HTR-8/SVneo (cell line): ENCODE measurements at regions not wholly inside any gene's neighbourhood (a gene's known extent, or its start where the extent isn't known, plus 50 kb on each side); places are given as distances from the start of the nearest gene placed in this dataset.

ENCODE experiments used
- DNase-seq: peaks from one replicate; pipeline ENCODE4 v3.0.0; 2011; ENCODE audit warnings: low spot score, mixed read lengths; ENCODE audit not compliant: insufficient read length
- FAIRE-seq: peaks from 2 replicates; lab custom pipeline; 2011; peaks lifted over from hg19 to GRCh38; lab: Jason Lieb, UNC

GRCh38 chr2:236671896-236672562, 102.4 kb downstream of the ACKR3 start:
- DNase-seq (no peak), FAIRE-seq (no peak)

DNA sequence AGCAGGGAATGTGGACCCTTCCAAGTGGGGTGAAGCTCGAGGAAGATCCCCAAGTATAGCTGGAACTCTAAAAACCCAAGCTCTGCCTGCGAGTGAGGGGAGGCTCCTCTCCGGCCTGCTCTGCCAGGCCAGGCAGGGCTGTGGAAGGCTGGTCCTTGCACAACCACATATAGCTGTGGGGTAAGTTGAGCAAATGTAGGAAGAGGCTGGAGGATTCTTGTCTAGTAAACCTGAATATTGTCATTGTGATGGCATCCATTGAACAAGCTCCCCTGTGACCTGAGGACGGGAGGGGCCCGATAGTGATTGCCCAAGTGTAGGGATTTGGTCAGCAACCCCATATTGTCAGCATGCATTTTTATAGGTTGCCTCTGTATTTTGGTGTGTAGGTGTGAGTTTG, 103.0 kb downstream of the ACKR3 start:
- DNase-seq (no peak), FAIRE-seq (no peak)

DNA sequence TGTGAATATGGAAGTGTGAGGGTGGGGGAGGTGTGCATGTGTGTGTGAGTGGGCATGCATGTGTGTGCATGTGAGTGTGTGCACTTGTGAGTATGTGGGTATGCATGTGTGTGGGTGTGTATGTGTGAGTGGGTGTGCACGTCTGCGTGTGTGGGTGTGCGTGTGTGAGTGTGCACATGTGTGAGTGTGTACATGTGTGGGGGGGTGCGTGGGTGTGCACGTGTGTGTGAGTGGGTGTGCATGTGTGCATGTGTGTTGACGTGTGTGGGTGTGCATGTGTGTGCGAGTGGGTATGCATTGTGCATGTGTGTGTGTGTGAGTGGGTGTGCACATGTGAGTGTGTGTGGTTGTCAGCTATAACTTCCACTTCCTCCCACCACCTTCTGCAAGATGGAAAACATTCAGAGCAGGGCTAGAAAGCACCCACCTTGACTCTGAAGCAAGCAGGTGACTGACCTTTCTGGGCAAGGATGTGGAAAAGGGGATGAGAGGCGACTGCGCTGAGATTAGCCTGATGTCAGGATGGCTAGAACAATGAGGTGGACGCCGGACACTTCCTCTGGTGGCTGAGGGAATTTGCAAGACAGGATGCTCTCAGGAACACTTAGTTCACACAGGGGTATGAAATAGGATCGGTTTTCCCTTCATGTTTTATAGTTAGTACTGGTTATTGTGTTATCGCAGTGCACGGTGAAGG, 103.6 kb downstream of the ACKR3 start:
- no peak for DNase-seq
- peak; percentile 96 for FAIRE-seq

DNA sequence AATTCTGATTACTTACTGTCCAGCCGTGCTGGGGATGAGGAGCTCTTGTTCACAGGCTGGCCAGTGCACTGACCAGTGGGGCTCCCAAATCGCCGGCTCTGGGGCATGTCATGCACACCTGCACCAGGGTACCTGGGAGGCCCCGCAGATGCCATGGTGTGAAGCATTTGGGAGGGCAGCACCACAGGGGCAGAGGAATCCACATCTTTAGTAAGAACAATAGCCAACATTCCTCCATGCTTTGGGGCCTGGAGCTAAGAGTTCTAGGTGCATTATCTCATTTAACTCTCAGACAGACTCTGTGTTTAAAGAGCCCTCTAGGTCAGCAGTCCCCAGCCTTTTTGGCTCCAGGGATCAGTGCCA, 104.2 kb downstream of the ACKR3 start:
- DNase-seq: no peak
- FAIRE-seq: no peak

DNA sequence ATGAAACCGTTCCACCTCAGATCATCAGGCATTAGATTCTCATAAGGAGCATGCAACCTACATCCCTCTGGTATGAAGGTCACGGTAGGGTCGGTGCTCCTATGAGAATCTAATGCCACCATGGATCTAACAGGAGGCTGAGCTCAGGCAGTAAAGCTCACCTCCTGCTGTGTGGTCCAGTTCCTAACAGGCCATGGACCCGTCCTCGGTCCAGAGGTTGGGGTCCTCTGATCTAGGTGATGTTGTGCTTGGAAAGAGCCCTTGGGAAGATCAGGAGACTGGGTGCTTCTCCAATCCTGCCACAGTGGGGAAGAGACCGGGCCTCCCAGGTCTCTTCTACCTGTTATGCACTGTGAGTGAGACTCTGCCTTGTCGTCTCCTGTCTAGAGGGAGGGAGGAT, 104.6 kb downstream of the ACKR3 start:
- FAIRE-seq: no peak
- no peak for DNase-seq

DNA sequence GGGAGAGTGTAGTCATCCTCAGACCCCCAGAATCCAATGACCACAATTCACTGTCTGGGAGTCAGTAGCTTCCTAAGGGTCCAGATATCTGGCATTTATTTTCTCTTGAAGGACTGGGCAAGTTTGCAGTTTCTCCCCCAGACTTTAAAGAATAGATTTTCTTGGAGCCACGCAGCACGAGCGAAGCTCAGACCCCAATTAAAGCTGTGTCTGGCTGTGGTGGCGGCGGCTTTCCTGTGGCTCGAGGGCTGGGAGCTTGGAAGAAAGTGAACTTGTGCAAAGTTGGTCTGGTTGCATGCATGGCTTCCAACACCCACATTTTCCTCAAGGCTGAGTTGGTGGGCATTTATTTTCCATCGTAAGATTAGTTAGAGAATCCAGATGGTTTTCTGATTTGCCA, 105.0 kb downstream of the ACKR3 start:
- DNase-seq: no peak
- no peak for FAIRE-seq

- FAIRE-seq (no peak), DNase-seq (no peak)
Measured at GRCh38 chr2:236675051-236675450, 105.4 kb downstream of the ACKR3 start.

DNA sequence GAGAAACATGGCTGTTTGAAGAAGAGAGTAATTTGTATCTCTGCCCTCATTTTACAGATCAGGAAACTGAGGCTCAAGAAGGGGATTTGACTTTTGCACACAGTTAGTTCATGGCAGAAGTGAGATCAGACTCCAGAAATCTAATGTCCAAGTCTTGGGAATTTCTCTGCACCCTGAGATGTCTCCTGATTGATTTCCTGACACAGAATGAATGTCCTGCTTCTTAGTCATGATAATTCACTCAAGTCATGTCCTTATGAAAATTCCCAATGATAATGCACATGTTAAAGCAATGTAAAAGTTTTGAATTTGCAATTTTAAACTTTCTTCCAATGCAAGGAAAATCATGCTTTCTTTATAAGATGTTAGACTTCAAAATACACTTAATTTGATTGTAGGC, 105.9 kb downstream of the ACKR3 start:
- DNase-seq (no peak), FAIRE-seq (no peak)

GRCh38 chr2:236676136-236676873, 106.7 kb downstream of the ACKR3 start:
- DNase-seq (no peak), FAIRE-seq (no peak)

GRCh38 chr2:236677368-236677767, 107.7 kb downstream of the ACKR3 start:
- no peak for DNase-seq
- FAIRE-seq: no peak

DNA sequence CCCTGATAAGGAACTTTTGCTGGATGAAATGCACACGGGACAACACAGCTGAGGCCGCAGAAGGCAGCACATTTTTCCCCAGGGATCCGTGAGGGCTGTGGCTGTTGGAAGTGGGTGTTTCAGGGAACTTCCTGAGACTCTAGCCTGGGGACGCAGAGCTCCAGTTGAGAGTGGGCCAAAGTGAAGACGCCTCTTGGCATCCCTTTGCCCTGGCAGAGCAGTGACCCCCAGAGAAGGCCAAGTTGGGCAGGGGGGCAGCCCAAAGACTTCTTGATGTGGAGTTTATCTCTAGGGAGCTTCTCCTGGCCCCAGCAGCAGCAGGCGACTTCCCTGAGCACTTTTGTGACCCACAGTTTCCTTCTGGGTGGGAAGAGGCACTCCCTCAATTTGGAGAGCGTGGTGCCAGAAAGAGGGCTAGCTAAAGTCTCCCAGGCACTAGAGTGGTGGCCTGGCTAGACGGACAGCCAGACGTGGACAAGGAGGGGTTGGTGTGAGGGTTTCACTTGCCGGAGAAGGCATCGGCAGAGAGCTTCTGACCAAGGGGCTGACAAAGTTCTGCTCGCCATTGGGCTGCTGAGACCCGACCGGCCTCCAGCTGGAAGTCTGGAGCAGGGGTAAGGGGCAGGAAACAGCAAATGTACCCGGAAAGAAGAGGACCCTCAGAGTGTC, 108.8 kb downstream of the ACKR3 start:
- DNase-seq: no peak
- no peak for FAIRE-seq

DNA sequence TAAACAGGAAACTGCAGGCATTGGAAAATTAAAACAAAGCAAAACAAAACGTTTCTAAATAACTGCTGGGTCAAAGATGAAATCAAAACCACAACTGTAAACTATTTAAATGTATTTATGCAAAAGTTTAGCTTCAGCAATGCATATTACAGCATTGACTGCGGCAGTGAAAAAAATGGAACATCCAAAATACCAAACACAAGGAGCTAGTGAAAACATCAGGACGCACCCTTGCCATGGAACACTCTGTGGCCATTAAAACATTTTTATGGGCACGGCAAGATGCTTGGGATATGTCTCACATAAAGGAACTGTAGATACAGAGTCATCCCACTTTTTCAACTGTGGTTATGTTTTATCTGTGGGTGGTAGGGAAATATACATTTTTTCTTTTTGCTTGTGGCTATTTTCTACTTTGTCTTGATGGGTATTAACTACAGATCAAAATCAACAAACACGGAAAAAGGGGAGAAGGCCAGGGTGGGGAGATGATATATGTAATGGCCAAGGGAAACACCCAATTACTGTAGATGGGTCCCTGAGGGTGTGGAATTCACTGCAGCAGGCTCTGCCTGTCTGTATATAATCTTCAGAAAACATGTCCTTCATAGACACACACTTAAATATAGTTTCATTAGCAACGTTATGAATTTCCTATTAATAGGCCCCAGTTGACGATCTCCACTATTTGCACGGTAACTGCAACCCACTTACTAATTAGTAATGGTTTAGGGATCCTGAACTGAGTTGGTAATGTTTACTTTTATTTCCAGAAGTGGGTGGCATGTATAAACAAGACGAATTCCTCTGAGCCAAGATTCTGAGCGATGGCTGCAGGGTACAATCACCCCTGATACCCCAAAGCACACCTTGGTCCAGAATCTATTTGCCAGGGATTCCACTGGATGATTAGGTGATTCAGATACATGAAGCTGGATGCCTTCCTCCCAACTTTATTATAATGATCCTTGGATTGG, 110.5 kb downstream of the ACKR3 start:
- FAIRE-seq (peak; percentile 70), DNase-seq (no peak)

DNA sequence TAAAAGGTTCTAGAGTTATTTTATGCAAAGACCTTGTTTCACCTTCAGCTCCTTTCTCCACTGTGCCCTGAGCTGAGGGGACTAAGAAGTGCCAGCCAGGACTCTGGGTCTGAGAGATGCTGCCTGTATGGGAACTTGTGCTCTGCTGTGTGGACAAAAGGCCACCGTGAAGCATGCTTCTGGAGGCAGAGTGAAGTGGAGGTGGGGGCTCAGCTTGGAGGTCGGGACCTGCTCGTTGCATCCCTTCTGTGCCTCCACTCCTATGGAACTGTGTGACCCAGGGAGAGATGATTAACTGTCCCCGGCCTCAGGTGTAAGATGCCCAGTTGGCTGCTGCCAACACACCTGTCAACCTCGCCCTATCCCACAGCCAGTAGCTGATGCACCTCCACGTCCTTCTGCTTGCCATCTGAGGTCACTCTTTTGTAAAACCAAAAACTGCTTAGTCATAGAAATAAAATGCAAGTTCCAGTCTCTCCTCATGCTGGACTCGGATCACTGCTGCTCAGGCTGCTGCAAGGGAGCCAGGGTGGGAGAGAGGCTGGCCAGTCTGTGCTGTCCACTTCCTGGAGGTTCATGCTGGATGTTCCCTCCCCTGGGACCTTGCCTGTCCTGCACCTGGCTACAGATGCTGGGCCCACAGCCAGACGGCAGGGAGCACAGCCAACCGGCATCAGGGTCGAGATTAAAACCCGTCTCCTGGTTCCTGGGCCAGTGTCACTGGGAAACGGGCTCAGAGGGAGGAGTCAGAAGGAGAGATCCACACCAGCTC, 113.2 kb downstream of the ACKR3 start:
- FAIRE-seq (no peak), DNase-seq (no peak)

GRCh38 chr2:236684504-236685256, 115.1 kb downstream of the ACKR3 start:
- FAIRE-seq: no peak
- no peak for DNase-seq

DNA sequence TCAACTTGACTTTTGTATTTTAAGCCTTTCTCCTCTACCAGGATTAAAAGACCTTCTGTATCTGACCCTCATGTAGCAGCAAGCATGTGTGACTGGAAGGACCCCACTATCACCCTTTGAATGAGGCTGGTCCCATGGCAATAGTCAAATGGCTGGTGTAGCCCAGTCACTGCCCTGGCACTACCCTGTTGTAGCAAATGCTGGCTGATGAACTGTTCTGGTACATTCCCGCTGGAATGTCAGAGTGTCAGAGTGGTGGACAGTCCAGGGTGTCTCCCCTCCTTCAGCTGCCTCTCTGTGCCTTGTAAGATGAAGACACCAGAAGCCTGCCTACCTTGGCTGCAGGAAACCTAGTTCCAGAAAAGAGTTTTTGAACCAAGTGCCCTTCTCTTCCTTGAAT, 115.7 kb downstream of the ACKR3 start:
- DNase-seq (no peak), FAIRE-seq (no peak)

DNA sequence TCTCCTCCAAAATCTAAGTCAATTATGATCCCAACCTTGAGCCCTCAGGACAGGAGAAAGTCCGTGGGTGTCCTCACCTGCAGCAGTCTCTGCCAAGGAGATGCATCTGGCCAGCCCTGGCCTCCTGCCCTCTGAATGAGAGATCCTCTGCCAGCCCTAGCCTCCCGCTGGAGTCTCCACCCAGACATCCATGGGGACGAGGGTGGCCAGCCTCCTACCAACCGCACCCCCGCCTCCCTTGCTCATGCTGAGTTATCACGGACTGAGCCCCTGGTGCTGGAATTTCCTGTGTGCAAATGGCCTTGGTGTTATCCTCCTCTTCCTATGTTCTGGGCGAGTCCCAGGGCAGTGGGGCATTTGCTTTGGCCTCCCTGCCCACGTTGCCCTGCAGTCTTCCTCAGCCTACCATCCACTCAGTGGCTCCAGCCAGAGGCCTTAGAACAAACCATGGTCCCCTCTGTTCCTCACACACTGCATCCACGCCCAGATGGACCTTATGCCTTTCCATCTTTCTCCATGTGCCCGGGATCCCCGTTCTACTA, 116.4 kb downstream of the ACKR3 start:
- DNase-seq (no peak), FAIRE-seq (no peak)

DNA sequence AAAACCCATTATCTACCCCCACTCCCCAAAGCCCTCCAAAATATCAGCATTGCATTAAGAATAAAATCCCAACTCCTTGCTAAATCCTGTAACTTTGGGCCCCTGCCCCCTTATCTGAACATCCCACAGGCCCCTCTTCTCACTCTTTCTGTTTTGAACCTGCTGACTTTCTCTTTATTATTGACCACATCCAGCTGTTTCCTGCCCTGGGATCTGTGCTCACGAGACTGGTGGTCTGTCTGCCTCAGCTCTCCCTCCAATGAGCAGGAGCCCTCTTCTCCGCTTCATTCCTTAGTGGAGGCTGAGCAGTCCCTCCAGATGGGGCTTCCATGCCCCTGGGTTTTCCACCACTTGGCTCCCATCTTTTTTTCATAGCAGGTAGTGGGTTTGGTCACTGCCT, 116.9 kb downstream of the ACKR3 start:
- DNase-seq: no peak
- no peak for FAIRE-seq

DNA sequence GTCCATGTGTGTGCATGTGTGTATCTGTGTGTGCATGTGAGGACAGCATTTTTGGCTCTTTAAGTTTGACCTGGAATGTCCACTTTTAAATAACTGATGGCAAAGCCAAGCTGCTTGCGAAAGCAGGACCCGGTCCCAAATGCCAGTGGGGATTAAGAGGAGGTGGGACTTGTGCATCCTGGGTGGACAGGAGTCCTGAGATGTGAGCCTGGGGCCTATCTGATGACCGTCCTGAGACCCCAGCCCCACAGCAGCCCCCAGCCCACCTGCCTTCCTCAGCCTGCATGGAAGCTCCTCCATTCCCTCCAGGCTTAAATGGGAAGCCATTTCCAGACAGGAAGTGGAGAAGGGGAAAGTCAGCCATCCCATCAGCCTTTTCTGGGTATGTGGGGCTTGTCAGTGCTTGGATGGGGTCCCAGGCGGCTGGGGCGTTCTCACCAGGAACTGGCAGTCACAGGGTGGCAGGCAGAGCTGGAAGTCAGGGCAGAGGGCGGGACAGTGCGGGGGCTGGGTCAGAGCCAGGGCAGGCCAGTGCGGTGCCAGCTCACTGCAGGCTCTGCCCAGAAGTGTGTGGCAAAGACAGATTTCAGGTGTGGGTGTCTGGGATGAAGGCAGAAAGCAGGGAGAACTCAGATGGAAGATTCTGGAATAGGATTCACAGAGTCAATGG, 117.8 kb downstream of the ACKR3 start:
- no peak for DNase-seq
- no peak for FAIRE-seq
